Neural progenitor cell (in vitro differentiated cells): ENCODE measurements at regions not wholly inside any gene's neighbourhood (a gene's known extent, or its start where the extent isn't known, plus 50 kb on each side); places are given as distances from the start of the nearest gene placed in this dataset.

Experiments used
- EZH2 ChIP-seq: fragments of 200-600 bp; sonication (generic); IDR thresholded peaks from 2 replicates; pipeline ENCODE4 v1.6.1; 2017; ENCODE audit warnings: antibody characterized with exemption, mild to moderate bottlenecking, moderate library complexity
- EZH2phosphoT487 ChIP-seq: fragments of 200-600 bp; sonication (generic); IDR thresholded peaks from 2 replicates; pipeline ENCODE4 v1.6.1; 2017; ENCODE audit warnings: antibody characterized with exemption
- TF ChIP-seq, protein P1 (sequence below): fragments of 200-600 bp; sonication (generic); IDR thresholded peaks from 2 replicates; pipeline ENCODE4 v1.5.1; 2017; ENCODE audit warnings: antibody characterized with exemption, mild to moderate bottlenecking

- TF ChIP-seq, protein P1, sequence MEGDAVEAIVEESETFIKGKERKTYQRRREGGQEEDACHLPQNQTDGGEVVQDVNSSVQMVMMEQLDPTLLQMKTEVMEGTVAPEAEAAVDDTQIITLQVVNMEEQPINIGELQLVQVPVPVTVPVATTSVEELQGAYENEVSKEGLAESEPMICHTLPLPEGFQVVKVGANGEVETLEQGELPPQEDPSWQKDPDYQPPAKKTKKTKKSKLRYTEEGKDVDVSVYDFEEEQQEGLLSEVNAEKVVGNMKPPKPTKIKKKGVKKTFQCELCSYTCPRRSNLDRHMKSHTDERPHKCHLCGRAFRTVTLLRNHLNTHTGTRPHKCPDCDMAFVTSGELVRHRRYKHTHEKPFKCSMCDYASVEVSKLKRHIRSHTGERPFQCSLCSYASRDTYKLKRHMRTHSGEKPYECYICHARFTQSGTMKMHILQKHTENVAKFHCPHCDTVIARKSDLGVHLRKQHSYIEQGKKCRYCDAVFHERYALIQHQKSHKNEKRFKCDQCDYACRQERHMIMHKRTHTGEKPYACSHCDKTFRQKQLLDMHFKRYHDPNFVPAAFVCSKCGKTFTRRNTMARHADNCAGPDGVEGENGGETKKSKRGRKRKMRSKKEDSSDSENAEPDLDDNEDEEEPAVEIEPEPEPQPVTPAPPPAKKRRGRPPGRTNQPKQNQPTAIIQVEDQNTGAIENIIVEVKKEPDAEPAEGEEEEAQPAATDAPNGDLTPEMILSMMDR, result no peak
- no peak for TF ChIP-seq EZH2phosphoT487
- no peak for TF ChIP-seq EZH2
Observed at GRCh38 chr2:67465623-67466022, 68.5 kb downstream of the ETAA1 start.
